Myocyte (in vitro differentiated cells): ENCODE measurements at regions not wholly inside any gene's neighbourhood (a gene's known extent, or its start where the extent isn't known, plus 50 kb on each side); places are given as distances from the start of the nearest gene placed in this dataset.

Experiments used
- DNase-seq: peaks from one replicate; pipeline ENCODE4 v3.0.0-alpha.2; 2012; ENCODE audit warnings: low read depth

GRCh38 chr10:78857193-78857592 is 211.6 kb upstream of the ZMIZ1 start:
- DNase-seq: peak; percentile 78

GRCh38 chr10:78859266-78859665 is 209.5 kb upstream of the ZMIZ1 start:
- DNase-seq: no peak

GRCh38 chr10:78859769-78860168 is 209.0 kb upstream of the ZMIZ1 start:
- no peak for DNase-seq

GRCh38 chr10:78860260-78860914 is 208.4 kb upstream of the ZMIZ1 start:
- no peak for DNase-seq

- peak; percentile 54 for DNase-seq
Measured at GRCh38 chr10:78861529-78862327, 207.0 kb upstream of the ZMIZ1 start.

GRCh38 chr10:78862328-78862640 is 206.5 kb upstream of the ZMIZ1 start:
- no peak for DNase-seq

- DNase-seq: no peak
Measured at GRCh38 chr10:78863140-78863905, 205.4 kb upstream of the ZMIZ1 start.

GRCh38 chr10:78863906-78864239 is 204.9 kb upstream of the ZMIZ1 start:
- no peak for DNase-seq

- DNase-seq: no peak
Measured at GRCh38 chr10:78864761-78865537, 203.8 kb upstream of the ZMIZ1 start.

GRCh38 chr10:78865538-78865875 is 203.3 kb upstream of the ZMIZ1 start:
- peak; percentile 56 for DNase-seq

- no peak for DNase-seq
Measured at GRCh38 chr10:78865931-78866717, 202.6 kb upstream of the ZMIZ1 start.

GRCh38 chr10:78866731-78867554 is 201.8 kb upstream of the ZMIZ1 start:
- no peak for DNase-seq

- DNase-seq: no peak
Measured at GRCh38 chr10:78867555-78867939, 201.2 kb upstream of the ZMIZ1 start.

- DNase-seq: no peak
Measured at GRCh38 chr10:78868048-78868447, 200.7 kb upstream of the ZMIZ1 start.

GRCh38 chr10:78868456-78868855 is 200.3 kb upstream of the ZMIZ1 start:
- DNase-seq: no peak

- no peak for DNase-seq
Measured at GRCh38 chr10:78868861-78869260, 199.9 kb upstream of the ZMIZ1 start.

GRCh38 chr10:78869508-78870454 is 199.0 kb upstream of the ZMIZ1 start:
- DNase-seq: no peak

- DNase-seq: no peak
Measured at GRCh38 chr10:78870458-78870857, 198.3 kb upstream of the ZMIZ1 start.

GRCh38 chr10:78871796-78872195 is 197.0 kb upstream of the ZMIZ1 start:
- no peak for DNase-seq
